Uterus (tissue), 2 donors: ENCODE measurements at regions not wholly inside any gene's neighbourhood (a gene's known extent, or its start where the extent isn't known, plus 50 kb on each side); places are given as distances from the start of the nearest gene placed in this dataset.

ENCODE experiments used
- CTCF ChIP-seq, 4 experiments: fragments of 200-600 bp in 2 of 4; fragments of 450-650 bp in 2 of 4; sonication (generic) in 2 of 4; IDR thresholded peaks; one replicate each; pipeline ENCODE4 v1.5.1; 2016 to 2019; ENCODE audit warnings: antibody characterized with exemption in 4 of 4, mild to moderate bottlenecking in 2 of 4, moderate library complexity in 1 of 4
- POLR2A ChIP-seq, 2 donors: fragments of 450-650 bp; IDR thresholded peaks; one replicate each; pipeline ENCODE4 v1.6.1; 2016; ENCODE audit warnings: antibody characterized with exemption in 2 of 2, mild to moderate bottlenecking in 1 of 2, moderate library complexity in 1 of 2

GRCh38 chr4:18798123-18798522 is 776.6 kb upstream of the LCORL start:
- TF ChIP-seq CTCF (IDR thresholded peaks at IDR 0.05) (no peak), POLR2A (IDR thresholded peaks at IDR 0.05) (no peak)
